Glomerular visceral epithelial cell (primary cell): ENCODE measurements at regions not wholly inside any gene's neighbourhood (a gene's known extent, or its start where the extent isn't known, plus 50 kb on each side); places are given as distances from the start of the nearest gene placed in this dataset.

Source experiments
- DNase-seq: peaks from one replicate; pipeline ENCODE4 v3.0.0-alpha.2; 2016; ENCODE audit errors: extremely low spot score

DNA sequence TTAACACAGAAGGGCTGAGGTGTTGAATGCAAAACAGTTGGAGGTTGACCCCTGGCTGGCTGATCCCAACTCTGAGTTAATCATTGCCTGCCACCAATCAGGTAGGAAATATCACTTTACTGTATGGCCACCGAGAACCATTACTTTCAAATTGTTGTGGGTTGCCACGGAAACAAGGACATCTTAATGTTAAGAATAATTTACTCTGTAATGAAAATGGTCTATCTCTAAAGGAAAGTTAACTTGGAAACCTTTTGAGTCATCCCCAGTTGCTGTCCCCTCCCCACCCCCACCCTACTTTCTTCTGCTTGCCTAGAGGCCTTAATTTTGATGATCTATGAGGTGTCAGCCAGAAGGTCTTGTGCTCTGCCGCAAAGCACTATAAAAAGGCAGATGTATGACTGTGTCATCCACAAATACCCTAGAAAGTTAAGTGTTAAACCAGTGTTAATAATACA is 78.7 kb upstream of the SNRK start:
- peak; percentile 70 for DNase-seq

DNA sequence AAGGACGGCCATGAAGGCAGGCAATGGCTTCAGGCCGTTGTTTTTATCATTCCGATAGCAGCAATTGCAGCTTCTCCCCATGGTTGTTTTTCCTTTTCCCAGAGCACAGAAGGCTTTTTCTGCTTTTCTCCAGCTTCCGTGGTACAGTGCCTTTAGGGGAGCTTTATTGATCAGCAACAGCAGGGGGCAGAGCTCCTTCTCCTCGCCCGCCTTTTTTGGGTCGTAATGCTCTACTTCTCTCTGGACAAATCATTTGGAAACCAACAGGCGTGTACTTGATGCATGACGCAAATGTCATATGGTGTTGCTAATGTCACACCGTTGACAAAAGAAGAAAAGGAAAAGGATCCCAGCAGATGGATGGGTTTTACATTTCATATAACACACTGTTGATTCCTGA is 79.7 kb upstream of the SNRK start:
- DNase-seq = no peak

DNA sequence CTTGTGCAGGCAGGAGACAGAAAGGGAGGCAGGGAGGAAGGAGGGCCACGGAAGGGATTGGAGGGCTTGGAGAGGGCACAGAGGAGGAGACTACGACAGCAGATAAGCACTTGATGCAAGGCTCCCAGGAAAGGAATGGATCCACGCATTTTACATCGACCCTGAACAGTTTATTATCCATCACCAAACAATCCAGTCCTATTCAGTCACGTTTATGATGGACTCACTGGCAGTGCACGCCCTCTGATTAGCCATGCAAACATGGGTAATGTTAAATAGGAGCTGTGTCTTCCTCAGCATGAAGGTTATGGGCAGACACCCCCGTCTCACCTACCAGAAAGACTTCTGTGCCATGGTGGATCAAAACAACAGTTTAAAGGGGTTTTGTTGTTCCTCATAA is 80.2 kb upstream of the SNRK start:
- no peak for DNase-seq

DNA sequence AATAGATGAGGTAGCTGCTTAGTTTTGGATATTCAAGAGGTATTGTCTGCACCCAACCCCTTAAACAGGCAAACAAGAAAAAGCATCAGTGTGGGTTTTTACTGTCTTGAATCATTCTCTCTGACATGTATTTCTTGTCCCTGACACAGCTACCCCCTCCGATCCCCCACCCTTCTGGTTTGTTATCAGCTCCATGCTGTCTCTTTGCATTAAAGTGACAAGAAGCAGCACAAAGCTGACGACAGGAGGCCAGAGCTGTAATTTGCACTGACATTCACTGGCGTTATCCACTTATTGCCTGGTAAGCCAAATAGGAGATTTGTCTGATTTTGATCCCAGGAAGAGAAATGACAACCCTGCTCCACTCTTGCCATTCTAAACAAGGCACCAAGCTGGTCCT is 83.3 kb upstream of the SNRK start:
- DNase-seq = no peak

DNA sequence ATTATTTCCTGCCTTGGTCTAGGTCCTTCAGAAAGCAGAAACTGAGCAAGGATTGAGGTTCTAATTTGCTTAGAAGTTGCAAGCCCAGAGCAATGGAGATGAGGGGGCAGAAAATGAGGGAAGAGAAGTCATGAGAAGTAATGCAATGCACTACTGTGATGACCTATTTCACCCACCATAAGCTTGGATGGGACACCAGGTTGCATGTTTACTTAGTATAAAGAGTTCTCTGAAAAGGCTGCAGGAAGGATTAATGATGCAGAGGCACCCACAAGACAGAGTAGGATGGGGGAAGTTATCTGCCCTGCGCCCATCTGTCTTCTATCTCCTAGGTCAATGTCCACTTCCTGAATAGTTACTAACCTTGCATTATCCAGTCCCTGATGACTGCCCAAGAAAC is 84.8 kb upstream of the SNRK start:
- DNase-seq = no peak

DNA sequence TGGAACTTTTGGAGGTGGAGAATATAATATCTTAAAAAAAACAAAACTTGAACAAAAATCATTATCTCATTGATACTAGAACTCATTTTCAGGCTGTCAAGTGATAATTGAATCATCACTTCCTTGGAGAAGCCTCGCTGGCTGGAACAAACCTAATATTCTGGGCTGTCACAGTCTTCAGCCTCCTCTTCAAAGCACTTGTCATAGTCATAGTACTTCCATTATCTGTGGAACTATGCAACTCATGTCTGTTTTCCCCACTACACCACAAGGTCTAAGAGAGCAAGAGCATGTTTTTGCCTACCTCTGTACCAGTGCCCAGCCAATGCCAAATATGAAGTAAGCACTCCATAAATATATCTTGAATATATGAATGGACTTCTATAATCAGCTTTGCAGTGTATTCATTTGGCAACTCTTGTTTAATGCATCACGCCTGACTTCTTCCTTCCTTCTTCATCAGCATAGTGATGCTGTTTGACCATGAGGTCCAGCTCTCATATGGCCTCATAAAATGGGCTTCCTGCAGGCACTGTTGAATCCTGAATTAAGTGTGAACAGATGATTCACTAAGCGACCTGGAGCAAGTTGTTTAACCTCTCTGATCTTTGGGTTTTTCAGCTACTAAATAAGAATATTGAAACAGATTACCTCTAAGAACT is 86.6 kb upstream of the SNRK start:
- no peak for DNase-seq

DNA sequence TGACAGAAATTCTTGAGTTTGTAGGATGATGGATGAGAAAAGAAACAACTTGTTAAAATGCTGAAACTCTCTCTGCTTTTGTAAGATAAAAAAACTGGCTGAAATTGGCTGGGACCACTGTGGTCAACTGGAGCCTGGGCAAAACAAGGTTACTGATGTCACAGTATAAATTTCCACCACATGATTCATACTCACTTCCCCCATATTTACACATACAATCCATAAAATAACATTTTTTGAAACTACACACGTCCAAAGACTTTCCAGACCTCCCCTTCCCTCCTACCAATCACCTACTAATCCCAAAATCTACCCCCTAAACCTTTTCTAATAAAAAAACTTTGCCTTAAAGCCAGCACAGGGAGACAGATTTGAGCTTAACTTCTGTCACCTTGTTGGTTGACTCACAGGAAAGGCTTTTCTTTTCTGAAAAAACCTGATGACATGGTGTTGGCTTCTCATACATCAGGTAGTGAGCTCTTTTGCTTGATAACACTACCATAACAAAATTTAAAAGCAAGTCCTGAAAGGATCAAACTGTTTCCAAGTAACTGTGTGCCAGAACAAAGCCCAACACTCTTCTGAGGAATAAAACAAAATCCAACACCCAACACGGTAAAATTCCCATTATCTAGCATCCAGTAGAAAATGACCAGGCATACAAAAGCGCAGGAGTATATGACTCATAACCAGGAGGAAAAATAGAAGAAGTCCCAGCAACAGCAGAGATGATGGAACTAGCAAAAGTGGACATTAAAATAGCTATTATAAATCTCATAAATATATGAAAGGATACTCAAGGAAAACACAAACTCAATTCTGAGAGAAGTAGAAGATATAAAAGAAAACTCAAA is 87.3 kb upstream of the SNRK start:
- no peak for DNase-seq

DNA sequence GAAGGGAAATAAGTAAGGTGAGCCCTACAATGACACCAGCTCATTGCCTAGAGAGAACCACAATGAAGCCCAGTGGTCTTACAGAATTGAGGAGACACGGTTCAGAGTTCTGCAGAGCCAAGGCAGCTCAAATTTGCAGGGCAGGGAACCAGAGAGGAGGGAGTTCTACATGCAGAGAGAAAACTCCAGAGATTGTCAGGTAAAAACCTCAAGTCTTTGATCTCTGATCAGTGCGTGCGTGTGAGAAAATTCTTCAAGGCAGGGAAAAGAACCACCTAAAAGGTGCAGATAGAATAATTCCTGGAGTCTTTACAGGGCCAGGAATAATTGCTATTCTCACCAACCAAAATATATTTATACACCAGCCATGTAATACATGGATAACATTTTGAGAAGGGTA is 88.0 kb upstream of the SNRK start:
- no peak for DNase-seq

DNA sequence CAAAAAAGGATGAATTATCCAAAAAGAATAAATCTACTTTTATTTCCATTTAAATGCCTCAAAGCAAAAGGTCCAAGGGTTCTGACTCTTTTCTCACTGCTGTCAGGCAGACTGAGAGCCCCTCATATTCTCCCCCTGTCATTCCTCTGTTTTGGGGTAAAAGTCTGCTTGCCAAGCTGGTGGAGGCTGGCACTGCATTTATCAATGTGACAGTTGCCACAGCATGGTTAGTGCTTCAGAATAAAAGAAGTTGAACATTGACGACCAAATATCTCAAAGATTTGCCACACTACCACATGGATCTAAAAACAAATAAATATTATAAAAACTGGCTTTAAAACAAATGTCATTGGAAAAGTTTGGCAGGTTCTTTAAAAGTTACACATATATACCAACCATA is 89.2 kb upstream of the SNRK start:
- DNase-seq = no peak

DNA sequence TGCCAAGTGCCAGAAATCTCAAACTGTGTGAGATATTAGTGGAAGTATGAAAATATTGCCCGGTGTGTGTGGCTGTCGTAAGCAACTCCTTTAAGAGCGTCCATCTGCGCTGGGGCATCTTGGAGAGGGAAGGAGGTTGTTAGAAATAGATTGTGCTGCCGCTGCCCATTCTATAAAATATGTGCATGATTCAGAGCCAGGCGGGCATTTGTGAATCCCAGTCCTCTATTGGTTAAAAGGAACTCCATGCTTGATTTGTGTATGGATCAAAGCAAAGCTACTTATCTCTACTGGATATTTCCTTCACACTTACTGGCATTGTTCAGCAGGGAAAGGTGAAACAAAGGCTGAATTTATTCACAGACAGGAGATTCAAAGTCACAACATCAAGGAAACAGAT is 89.6 kb upstream of the SNRK start:
- no peak for DNase-seq

DNA sequence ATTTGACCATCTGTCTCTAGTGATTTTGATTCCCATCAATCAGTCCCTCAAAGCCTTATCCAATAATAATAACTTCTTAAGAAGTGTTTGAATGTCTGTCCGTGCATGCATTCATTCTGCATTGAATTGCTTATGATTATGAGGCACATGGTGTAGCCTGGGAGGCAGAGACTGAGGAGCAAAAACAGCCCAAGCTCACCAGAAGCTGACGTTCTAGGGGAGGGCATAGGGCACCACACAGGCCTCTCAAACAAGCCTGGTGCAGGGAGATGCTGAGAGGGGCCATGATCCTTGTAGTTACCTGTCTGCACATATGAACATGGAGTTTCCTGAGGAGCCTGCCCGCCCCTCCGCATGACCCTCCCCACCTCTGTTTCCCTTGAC is 89.2 kb upstream of the POMGNT2 start:
- DNase-seq = no peak

DNA sequence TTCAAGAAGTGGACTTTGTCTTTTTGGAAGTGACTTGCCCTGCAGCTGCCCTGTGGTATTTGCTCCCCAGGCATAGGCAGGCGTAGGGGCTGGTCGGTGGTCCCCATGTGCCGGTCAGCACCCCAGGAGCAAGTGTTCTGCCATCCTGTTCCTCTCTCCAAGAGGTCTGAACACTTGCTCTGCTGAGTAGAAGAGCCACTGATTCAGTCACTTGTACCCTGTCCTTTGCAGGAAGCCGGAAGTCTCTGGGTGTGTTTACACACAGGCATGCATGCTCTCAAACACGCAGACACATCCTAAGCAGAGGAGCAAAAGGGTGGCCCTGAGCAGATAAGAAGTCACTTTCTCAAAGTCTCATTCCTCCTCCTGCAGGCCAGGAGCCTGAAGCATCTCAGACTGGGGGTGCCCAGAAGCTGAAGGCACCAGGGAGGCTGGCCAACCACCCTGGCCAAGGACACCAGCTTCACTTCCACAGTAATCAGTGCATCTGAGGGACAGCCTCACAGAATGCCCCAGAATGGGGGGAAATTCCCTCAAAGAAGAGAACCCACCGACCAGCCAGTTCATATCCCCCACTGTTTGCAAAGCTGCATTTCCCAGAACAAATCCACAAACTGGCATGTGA is 88.7 kb upstream of the POMGNT2 start:
- DNase-seq = no peak

DNA sequence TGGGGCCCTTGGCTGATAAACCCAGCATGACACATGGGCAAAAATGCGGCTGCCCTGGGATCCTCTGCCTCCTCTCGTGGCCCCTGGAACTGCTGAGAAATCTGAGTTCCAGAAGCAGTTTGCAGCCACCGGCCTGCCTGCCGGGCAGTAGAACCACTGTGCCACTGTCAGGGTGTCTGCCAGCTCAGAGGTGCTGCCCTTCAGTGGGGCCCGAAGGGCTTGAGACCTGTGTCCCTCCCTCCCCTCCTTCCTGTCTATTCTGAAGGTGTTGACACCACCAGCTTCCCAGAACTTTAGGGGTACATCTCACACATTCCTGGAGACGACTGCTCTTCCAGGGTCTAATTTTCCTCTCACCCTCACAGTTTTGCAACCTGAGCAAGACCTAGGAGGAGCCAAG is 88.2 kb upstream of the POMGNT2 start:
- no peak for DNase-seq

DNA sequence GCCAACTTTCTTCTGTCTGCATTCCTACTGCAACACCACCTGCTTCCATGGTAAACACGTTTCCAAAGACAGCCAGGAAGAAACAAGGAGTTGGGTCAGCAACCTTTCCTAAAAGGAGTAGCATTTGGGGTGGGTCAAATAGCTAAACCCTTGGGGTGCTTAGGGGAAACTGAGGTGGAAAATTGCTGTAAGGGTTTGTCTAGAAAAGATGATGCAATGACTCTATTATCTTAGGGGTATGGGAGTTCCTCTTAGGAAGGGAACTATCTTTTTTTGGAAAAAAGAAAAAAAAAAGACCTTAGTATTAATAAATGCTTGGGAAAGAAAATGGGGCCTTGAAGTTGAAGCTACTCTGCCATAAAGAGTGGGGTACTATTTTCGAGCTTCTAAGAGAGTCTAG is 86.1 kb upstream of the POMGNT2 start:
- DNase-seq = no peak

DNA sequence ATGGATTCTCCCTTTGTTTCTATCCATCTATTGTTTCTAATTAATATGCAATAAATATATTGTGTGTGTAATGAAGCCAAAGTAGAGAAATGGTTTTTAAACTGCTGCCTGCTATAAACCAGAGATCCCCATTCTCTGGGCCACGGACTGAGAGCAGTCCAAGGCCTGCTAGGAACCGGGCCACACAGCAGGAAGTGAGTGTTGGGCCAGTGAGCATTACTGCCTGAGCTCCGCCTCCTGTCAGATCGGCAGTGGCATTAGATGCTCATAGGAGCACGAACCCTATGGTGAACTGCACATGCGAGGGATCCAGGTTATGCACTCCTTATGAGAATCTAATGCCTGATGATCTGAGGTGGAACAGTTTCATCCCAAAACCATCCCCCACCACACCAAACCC is 85.2 kb upstream of the POMGNT2 start:
- DNase-seq = no peak

DNA sequence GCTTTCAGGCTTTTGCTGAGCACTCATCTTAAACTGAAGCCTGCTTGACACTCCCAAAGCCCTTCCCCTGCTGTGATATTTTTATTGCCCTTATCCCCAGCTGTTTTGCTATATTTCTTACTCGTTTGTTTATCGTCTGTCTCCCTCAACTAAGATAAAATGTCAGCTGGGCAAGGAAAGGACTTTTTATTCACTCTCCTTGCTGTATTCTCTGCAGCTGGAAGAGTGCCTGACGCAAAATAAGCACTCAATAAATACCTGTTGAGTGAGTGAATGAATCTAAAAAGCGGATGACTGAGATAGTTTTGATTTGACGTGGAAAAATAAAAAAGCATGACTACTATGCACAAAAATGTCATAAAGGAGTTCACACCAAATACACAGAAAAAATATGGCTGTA is 84.8 kb upstream of the POMGNT2 start:
- DNase-seq = no peak

DNA sequence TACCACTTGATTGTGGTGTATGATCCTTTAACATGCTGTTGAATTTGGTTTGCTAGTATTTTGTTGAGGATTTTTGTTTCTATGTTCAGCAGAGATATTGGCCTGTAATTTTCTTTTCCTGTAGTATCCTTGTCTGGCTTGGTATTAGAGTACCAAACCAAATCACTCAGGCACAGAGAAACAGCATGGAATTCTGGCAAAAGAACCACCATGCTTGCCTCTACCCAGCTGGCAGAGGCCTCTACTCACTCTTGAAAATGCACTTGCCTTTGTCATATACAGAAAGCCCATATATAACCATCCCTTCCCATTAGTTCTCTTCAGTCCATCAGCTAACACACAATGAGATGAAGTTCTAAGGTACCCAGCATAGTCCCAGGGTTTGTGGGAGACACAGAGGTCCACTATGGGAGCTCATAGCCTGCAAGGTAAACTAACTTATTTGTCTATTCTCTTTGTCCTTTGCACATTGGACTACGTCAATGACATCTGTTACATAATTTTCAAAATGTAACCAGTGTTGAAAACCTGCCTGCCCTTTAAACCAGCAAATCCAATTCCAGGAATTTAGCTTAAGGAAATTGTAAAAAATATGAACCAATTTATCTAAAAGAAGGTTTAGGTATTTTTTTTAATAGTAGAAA is 82.1 kb upstream of the POMGNT2 start:
- no peak for DNase-seq

DNA sequence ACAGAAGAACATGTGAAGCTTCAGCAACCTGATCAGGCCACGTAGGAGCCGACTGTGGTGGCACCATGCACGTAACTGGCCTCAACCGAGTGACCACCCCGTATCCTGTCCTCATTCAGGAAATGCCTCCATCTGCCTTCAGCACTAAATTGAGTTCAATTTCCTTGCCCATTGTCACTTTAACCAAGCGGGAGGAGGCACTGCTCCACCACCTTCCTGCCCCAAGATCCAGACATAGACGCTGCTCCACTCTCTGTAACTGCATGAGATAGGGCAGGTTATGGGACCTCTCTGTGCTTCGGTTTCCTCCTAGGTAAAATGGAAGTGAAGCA is 80.1 kb upstream of the POMGNT2 start:
- DNase-seq = no peak

DNA sequence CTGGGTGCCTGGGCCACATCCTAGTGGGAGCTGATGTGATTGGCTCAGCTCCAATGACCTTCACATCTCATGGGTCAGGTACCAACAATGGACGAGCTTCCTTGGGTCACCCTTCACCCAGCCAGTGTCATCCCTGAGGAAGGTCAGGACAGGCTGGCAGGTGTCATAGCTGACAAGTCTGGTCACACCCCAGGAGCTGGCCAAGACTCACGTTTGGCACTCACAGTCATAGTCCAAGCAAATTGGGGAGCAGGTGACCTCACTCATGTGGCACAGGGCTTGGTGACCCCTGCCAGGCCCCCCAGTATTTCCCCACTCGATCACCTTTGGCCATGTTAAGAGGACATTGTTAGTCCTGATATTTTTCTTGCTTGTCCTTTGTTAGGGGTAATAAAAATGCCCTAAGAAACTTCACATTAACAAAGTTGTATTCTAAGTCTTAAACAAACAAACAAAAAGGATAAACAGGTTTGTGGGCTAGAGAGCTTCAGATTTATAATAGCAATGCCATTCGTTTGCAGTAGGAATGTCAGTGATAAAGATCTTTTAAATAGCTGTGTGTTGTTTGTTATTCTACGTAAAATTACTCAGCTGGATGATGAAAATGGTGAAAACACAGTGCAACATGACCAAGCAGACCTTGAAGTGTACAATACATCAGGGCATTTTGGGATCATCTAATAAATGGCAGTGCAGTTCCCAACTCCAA is 79.5 kb upstream of the POMGNT2 start:
- DNase-seq = no peak

DNA sequence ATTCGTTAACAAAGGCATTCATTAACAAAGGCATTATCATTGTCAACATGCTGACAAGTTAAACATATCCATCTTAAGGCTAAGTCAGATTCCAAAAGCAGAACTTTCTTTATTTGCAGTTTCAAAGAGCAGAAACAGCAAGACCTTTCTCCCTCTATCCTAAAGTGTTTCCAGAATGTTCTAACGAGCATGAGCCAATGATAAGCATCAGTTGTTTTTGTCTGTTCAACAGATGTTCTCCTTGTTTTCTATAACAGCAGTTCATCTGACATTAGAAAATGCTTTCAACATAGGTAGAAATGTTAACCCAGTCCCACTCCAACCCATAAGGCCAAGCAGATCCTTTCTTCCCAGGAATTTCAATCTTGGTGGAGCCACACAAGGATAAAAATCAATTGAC is 77.6 kb upstream of the POMGNT2 start:
- DNase-seq = no peak

DNA sequence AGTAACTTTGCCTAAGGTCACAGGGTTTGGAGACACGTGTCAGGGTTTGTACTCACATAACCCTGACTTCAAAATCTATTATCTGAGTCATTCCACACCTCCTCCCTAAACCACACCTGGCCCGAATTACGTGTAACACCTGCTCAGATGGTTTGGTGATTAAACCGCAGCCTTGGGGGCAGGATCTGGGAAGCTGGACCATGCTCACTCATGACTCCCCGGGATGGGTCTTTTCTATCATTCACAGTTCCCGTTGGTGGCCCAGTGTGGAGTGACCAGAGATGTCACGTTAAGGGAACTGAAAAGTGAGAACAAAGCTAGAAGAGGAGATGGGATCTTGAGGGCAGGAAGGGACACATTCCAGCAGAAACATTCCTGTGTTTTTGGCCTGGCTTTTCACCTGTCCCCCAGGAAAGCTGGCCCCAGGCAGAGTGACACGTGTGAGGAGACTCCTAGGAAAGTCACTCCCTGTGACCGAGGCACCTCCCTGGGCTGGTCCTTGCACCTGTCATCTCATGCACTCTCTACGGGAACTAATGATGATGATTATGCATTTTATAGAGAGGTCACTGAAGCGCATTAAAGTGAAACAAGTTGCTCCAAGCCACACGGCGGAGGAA is 75.4 kb upstream of the POMGNT2 start:
- DNase-seq = no peak

DNA sequence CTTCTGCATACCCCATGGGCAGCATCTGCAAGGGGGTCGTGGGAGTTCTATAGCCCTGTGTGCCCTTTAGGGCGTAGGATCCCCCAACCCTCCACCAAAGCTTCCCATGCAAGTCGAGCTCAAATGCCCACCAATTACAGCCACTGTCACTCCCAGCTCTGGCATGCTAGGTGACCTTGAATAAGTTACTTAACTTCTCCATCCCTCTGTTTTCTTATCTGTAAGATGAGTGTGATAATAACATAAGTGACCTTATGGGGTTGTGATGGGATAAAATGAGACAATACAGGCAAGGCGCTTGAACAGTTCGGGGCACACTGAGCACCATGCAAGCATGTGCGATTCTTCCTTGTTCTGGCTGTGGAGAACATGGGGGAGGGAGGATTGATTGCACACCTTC is 74.8 kb upstream of the POMGNT2 start:
- no peak for DNase-seq
